NCI-H2029 (cell line): ENCODE measurements at regions not wholly inside any gene's neighbourhood (a gene's known extent, or its start where the extent isn't known, plus 50 kb on each side); places are given as distances from the start of the nearest gene placed in this dataset.

Source experiments
- DNase-seq: peaks from one replicate; lab custom pipeline; 2025; lab: John Stamatoyannopoulos, UW

DNA sequence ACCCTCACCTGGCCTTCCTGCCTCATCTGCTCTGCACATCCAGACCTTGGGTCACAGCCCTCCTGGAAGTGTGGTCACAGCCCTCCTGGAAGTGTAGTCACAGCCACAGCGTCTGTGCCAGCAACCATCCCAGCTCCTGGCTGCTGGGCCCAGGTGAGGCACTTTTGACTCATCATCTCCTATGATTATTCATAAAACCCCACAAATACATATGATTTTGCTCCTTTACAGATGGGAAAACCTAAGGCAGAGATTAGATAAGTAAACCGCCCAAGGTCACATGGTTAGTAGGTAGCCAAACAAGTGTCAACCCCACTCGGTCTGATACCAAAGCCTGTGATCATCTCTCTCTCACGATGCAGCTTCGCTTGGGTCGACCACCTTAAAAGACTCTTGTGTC is 94.3 kb downstream of the PRLHR start:
- no peak for DNase-seq

DNA sequence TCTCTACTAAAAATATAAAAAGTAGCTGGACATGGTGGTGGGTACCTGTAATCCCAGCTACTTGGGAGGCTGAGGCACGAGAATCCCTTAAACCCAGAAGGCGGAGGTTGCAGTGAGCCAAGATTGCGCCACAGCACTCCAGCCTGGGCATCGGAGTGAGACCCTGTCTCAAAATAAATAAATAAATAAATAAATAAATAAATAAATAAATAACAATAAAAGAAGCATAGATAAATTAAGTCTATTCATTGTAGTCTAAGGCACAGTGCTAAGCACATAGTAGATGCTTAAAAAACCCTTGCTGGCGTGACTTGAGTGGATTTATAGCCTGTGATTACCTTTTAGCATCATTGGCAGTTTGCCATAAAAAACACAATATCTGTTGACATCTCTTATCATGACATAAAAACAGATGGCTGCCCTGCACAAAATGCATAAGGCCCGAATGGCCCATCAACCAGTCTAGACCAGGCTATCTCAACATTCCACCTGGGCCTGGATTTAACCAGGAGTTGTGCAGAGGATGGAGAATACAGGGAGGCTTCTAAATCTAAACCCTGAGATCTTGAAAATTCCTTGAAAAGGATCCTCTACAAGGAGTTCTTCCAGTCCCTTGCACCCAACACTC is 94.9 kb downstream of the PRLHR start:
- DNase-seq, result no peak

DNA sequence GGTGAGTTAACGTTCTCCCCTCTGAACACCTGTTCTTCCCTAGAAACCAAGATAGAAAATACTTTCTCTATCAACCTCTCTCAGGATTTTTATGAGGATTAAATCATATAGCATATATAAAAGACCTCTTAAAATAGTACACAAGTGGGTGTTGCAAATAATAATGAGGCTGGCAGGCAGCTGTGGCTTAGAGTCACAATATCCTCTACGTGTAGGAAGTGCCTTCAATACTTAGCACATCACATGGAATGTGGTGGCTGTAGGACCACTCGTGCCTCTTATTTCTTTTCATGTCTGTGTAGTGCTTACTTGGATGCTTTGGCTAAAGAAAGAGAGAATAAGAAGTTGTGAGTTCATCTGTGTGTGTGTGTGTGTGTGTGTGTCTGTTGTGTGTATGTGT is 96.3 kb downstream of the PRLHR start:
- no peak for DNase-seq

DNA sequence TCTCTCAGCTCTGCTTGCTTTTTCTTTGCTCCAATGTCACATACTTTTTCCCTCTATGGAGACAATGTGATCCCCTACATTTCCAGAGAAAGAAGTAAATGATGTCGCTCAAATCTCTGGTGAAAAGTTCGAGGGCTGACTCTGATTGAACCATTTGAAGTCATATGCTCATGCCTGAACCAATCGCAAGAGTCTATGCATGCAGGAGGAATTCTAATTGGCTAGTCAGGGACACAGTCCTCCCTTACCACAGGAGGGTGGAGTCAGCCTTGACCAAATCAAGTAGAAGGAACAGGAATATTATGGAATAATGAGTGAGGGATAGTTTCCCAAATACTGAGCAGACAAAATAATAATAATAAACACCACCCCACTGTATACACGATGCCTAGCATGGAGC is 96.8 kb downstream of the PRLHR start:
- no peak for DNase-seq

GRCh38 chr10:118497227-118497626 is 98.2 kb downstream of the PRLHR start:
- DNase-seq, result no peak

DNA sequence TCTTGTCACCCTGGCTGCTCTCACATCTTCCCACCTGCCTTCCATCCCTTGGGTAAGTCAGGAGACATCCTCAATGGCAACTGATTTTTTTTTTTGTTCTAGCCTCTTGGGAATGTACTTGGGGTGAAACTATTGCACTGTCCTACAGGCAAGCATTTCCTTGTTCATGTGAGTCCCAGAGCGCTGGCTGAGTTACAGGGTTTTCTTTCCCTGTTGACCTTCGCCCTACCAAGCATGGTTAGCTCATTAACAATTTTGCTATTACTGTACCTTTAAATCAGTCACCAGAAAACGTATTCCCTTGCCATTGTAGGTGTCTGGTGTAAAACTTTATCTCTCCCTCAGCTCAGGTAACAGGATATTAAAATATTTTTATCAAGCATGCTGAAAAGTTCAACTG is 98.9 kb downstream of the PRLHR start:
- no peak for DNase-seq

GRCh38 chr10:118495499-118495898 is 99.9 kb downstream of the PRLHR start:
- DNase-seq, result no peak

GRCh38 chr10:118491055-118491454 is 104.4 kb downstream of the PRLHR start:
- DNase-seq, result no peak

DNA sequence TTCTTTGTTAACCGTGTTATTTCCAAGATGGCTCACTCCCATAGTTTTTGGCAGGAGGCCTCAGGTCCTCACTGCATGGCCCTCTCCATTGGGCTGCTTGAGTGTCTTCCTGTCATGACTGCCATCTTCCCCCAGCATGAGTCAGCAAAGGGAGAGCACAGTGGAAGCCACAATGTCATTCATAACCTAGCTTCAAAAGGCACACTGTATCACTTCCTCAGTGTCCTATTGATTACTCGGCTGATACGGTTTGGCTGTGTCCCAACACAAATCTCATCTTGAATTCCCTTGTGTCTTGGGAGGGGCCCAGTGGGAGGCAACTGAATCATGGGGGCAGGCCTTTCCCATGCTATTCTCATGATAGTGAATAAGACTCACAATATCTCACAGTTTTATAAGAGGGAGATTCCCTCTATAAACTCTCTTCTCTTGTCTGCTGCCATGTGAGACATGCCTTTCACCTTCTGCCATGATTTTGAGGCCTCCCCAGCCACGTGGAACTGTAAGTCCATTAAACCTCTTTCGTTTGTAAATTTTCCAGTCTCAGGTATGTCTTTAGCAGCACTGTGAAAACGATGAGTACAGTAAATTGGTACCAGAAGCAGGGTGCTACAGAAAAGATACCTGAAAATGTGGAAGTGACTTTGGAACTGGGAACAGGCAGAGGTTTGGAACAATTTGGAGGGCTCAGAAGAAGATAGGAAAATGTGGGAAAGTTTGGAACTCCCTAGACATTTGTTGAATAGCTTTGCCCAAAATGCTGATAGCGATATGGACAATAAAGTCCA is 106.5 kb downstream of the PRLHR start:
- DNase-seq, result no peak

DNA sequence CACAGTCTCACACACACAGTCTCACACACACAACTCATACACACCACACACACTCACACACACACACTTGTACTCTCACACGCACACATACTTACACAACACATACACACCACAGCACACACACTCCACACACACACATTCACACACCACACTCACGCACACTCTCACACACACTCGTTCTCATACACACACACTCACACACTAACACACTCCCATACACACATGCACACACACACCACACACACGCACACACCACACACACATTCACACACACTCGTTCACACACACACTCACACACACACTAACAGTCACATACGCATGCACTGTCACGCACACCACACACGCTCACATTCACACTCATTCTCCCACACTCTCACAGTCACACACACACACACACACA is 109.8 kb downstream of the PRLHR start:
- DNase-seq, result no peak

DNA sequence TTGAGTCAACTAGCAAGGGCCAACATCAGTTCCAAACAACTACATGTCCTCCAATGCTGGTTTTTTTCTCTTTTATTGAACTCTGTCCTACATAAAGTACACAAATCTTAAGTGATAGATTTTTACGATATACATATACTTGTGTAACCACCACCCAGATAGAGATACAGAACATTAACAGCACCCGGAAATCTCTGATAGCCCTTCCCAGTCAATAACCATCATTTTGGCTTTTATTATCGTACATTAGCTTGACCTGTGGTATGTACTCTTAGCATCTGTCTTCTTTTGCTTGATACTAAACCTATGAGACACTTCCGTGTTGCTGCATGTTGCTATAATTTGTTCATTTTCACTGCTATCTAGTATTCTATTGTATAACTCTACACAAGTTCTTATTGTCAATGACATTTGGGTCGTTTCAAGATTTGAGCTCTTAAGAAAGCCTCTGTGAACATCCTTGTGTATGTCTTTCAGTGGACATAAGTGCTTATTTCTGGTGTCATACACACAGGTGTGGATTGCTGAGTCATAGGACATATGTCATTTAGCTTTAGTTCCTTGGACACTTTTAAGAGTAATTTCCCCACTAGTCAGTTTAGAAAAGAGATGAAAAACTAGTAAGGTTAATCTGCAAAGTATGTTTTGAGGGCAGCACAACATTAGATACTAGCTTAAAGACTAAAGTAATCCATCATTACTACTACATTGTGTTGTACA is 111.1 kb downstream of the PRLHR start:
- DNase-seq, result no peak

DNA sequence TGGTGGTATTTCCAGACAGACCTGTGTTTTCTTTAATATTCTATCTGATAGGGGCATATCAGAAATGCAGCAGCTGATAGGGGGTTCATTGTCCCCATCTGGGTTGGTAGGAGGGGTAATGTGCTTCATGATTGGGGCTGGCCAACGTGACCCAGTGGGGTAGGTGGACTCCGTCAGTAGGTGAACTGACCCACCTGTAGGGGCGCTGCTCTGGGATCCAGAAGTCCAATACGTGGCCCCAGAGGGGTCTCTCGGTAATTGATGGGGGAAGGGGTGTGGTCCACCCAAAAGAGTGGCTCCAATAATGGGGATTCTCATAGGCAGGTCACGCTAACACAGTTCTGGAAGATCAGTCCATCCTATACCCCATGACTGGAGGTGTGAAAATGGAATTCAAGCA is 112.0 kb downstream of the PRLHR start:
- DNase-seq, result no peak

- no peak for DNase-seq
Measured at GRCh38 chr10:118482393-118483331, 112.8 kb downstream of the PRLHR start.

GRCh38 chr10:118481871-118482270 is 113.6 kb downstream of the PRLHR start:
- no peak for DNase-seq

DNA sequence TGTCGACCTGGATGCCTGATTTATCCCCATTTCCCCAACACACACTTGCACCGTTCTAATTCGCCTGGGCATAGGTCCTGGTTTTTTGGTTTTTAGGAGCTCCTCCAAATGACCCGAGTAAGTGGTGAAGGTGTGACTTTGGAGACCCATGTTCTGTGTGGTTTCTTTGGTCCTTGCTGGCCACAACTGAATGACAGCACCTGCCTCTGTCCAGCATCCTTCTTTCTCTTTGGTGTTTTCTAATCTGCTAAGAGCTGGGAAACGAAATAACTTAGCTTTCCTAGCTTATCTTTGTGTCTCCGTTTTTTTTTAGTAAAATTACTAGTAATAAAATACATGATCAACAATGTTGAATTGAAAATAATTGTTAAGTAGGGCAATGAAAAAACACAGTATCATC is 120.2 kb downstream of the PRLHR start:
- no peak for DNase-seq

DNA sequence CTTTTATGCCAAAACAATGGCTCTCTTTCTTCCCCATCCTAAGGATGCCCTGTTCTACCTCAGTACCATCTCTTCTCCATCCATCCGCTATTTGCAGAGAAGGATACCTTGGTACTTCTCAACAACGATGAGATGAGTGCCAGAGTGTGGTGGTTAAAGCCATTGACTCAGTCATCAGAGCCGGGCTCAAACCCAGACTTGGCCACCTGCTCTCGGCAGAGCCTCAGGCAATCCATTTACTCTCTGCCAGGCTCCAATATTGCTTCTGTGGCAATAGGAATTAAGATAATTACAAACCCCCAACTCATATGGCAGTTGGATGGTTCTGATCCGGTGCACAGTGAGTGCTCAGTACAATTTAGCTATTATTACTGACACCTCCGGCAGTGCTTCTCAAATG is 121.3 kb downstream of the PRLHR start:
- no peak for DNase-seq

DNA sequence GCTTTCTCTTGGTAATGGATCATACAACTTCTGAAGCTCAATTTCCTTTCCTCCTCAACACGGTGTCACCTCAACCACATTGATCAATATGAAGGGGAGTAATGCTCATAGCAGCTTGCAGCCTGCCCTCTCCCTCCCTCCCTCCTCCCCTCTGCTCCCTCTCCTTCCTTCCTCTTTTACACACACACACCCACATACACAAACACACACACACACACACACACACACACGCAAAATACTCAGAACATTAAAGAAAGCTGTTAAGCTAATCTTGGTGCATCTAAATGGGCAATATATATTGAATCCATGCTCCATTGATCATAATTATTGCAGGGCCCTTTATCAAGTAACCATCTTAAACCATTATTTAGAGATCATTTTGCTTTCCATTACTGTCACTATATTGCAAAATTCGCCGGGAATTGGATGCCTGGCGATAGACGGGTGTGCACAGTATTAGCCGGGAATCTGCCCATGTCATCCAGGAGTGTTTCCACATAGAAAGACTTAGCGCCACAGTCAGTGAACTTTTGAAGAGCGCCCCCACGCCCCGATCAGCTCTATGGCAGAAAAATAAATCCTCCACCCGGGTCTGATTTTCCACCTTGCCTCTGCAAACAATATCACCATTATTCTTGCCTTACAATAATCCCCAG is 122.0 kb downstream of the PRLHR start:
- no peak for DNase-seq

DNA sequence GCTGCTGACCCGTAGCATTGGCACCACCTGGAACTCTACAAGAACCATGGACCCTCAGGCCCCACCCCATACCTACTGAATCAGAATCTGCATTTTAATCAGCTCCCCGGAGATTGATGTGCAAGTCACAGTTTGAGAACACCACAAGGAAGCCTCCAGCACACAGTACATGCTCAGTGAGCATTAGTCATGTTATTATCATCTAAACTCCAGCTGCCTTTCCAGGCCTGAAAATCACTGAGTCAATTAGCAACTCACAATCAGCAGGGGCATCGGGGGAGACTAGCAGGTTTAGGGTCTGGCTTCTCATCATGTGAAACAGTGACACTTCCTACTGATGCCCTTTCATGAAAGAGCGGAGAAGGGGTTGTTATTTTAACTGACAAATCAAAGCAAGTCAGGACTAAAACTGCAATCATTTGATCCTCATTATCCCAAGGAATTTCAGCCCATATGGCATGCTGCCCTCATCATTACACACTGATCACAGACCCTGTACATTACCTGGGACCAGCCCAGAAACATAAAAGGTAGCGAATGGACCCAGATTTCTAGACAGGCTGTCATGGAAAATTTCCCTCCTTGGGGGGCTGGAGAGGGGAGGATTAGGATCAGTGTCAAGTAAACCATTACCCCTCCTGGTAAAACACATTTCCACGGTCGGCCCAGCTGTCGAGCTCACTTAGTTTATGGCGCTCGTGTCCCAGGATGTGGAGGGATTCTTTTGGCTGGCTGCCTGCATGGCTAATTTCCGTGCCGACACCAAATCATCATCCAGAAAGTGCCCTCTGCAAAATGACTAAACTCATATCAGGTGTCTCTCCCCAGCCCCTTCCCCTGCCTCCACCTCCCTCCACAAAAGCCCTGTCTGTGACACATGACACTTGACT is 122.8 kb downstream of the PRLHR start:
- DNase-seq, result no peak

DNA sequence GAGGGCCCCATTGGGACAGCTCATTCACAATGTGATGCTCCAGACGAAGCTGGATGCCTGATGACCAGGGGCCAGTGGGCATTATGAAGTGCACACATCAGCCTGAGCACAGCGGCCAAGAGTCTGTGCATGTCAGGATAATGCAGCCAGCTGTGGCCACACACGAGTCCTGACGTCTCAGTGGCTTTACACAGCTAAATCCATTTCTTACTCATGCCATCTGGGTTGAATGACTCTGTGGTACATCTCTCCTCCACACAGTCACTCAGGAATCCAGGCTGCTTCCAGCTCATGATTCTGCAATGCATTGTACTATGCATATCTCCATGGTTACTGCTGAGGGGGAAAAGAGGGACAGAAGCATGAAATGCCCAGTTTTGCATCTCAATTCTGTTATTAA is 123.6 kb downstream of the PRLHR start:
- DNase-seq, result no peak

GRCh38 chr10:118470470-118470869 is 125.0 kb downstream of the PRLHR start:
- no peak for DNase-seq

GRCh38 chr10:118467200-118467599 is 125.1 kb upstream of the FAM204A start:
- no peak for DNase-seq
